ENCODE measurements at regions not wholly inside any gene's neighbourhood (a gene's known extent, or its start where the extent isn't known, plus 50 kb on each side); places are given as distances from the start of the nearest gene placed in this dataset.

DNA sequence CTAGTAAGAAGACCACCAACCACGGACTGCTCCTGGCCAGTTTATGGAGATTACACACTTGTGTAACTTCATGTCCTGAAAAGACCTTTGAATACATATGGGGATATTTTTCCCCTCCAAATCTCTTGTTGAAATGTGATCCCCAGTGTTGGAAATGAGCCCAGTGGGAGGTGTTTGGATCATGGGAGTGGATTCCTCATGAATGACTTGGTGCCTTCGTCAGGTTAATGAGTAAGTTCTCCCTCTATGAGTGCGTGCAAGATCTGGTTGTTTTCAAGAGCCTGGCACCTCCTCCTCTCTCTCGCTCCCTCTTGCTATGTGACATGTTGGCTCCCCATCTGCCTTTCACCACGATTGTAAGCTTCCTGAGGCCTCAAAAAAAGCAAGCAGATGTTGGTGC, 769.0 kb upstream of the SLITRK1 start:
- DNase-seq: no peak
- no peaks in the 10 kb centered on the region for H3K27me3 ChIP-seq (replicated peaks in 1 of 7)

DNA sequence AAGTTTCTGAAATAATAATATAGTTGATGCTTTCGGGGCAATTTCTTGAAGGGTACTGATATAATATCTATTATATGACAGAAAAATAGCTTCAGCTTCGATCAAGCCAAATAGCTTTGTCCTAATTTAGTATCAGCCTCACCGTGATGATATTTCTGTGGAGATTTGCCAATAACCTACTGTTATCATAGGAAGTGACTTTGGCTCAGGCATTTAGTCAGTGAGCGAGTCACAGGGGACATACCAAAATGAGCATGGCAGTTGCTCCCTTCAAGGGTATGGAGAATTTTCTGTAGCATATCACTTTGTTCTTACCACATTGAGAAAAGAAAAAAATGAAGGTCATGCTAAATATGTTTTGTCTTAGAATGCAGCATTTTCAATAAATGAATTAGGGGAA, 767.6 kb upstream of the SLITRK1 start:
- intact Hi-C loops (cut with DNase I; ENCODE audit: low total_unique reads): no loop called here
- H3K36me3 ChIP-seq: no peaks in the 10 kb centered on the region
- no peaks in the 10 kb centered on the region for H3K9me3 ChIP-seq
- H3K27me3 ChIP-seq (replicated peaks in 1 of 7): no peaks in the 10 kb centered on the region
- H3K4me1 ChIP-seq: no peaks in the 10 kb centered on the region
- no peak overlapping the region for H3K4me3 ChIP-seq
- TF ChIP-seq, protein P1, sequence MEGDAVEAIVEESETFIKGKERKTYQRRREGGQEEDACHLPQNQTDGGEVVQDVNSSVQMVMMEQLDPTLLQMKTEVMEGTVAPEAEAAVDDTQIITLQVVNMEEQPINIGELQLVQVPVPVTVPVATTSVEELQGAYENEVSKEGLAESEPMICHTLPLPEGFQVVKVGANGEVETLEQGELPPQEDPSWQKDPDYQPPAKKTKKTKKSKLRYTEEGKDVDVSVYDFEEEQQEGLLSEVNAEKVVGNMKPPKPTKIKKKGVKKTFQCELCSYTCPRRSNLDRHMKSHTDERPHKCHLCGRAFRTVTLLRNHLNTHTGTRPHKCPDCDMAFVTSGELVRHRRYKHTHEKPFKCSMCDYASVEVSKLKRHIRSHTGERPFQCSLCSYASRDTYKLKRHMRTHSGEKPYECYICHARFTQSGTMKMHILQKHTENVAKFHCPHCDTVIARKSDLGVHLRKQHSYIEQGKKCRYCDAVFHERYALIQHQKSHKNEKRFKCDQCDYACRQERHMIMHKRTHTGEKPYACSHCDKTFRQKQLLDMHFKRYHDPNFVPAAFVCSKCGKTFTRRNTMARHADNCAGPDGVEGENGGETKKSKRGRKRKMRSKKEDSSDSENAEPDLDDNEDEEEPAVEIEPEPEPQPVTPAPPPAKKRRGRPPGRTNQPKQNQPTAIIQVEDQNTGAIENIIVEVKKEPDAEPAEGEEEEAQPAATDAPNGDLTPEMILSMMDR (IDR thresholded peaks at IDR 0.05 in 8 of 11, conservative IDR thresholded peaks at IDR 0.05 in 3 of 11): no peak
- TF ChIP-seq POLR2AphosphoS5 (IDR thresholded peaks at IDR 0.05) (no peak), POLR2A (IDR thresholded peaks at IDR 0.05) (no peak)
- 41 to 55% (median 49%) methylated on average over 4 of the region's 4 CpGs for WGBS, 5 donors
- H3K27ac ChIP-seq: no peak overlapping the region
- DNase-seq: no peak

More for the DNA sequence above, 769.0 kb upstream of the SLITRK1 start:
- Histone ChIP-seq H3K4me1 (no peaks in the 10 kb centered on the region), H3K4me3 (no peak overlapping the region), H3K9me3 (no peaks in the 10 kb centered on the region), H3K27ac (no peak overlapping the region), H3K36me3 (no peaks in the 10 kb centered on the region)
- intact Hi-C loops (cut with DNase I; ENCODE audit: low total_unique reads): no loop called here
- WGBS, 5 donors: 65 to 84% (median 75%) methylated on average over 5 of the region's 5 CpGs
- TF ChIP-seq POLR2AphosphoS5 (IDR thresholded peaks at IDR 0.05): no peak
- TF ChIP-seq, protein P1 (IDR thresholded peaks at IDR 0.05 in 8 of 11, conservative IDR thresholded peaks at IDR 0.05 in 3 of 11): no peak
- no peak for TF ChIP-seq POLR2A (IDR thresholded peaks at IDR 0.05)

DNA sequence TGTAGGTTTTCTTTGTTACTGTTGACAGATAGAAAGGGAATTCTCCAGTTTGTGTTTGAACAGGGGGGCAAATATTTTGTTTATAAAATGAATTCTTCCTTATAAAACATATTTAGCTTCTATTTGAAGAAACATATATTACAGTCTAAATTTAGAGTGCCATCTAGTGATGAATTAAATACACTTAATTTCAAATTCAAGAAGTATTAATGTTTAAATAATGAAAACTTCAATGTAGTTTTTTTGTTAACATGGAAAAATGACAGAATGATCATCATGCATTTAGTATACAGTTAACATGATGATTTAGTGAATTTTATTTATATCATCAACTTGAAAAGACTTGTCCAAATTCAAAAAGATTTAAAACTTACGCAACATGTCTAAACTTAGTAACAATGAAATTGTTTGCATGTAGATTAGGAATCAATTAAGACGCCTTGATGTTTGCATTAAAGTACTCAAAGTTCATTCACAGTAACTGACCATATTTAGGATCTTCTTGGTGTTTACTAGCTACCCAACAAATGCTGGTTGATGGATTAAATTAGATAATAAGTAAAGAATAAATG, 765.9 kb upstream of the SLITRK1 start:
- no peaks in the 10 kb centered on the region for H3K27me3 ChIP-seq (replicated peaks in 1 of 7)
- no peak overlapping the region for H3K27ac ChIP-seq
- H3K36me3 ChIP-seq: no peaks in the 10 kb centered on the region
- intact Hi-C loops (cut with DNase I; ENCODE audit: low total_unique reads): no loop called here
- no peaks in the 10 kb centered on the region for H3K9me3 ChIP-seq
- 63 to 82% (median 70%) methylated on average over 2 of the region's 2 CpGs for WGBS, 5 donors
- DNase-seq: no peak
- H3K4me1 ChIP-seq: no peaks in the 10 kb centered on the region
- H3K4me3 ChIP-seq: no peak overlapping the region
- no peak for TF ChIP-seq POLR2A (IDR thresholded peaks at IDR 0.05)
- TF ChIP-seq, protein P1 (IDR thresholded peaks at IDR 0.05 in 8 of 11, conservative IDR thresholded peaks at IDR 0.05 in 3 of 11): no peak
- TF ChIP-seq POLR2AphosphoS5 (IDR thresholded peaks at IDR 0.05): no peak

DNA sequence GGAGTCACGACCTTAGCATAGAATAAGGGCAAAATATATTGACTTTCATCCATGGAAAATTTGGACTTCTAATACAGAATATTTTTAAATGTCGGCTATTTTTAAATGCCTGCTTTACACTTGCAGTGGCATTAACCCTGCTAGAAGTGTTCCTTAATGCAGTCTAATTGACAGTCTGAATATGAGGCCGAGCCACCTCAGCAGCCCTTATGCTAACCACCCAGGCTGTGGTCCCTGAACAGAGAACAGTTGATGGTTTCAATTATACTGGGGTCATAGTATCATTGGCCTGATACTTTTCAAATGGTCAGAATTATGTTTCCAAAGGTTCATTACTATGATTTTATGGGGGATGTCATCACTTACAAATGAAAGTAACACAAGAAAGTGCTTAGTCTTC, 764.7 kb upstream of the SLITRK1 start:
- no peak for DNase-seq
- 76 to 84% (median 79%) methylated on average over 3 of the region's 3 CpGs for whole genome bisulfite sequencing, 5 donors
- no peak overlapping the region for H3K4me3 ChIP-seq
- TF ChIP-seq, protein P1 (IDR thresholded peaks at IDR 0.05 in 8 of 11, conservative IDR thresholded peaks at IDR 0.05 in 3 of 11): no peak
- TF ChIP-seq POLR2AphosphoS5 (IDR thresholded peaks at IDR 0.05): no peak
- no peak for TF ChIP-seq POLR2A (IDR thresholded peaks at IDR 0.05)
- no peaks in the 10 kb centered on the region for H3K4me1 ChIP-seq
- H3K9me3 ChIP-seq: no peaks in the 10 kb centered on the region
- intact Hi-C loops (cut with DNase I; ENCODE audit: low total_unique reads): no loop called here
- H3K36me3 ChIP-seq: no peaks in the 10 kb centered on the region
- no peak overlapping the region for H3K27ac ChIP-seq
- H3K27me3 ChIP-seq (replicated peaks in 1 of 7): no peaks in the 10 kb centered on the region
